Karpas-422 (cell line): ENCODE measurements at regions not wholly inside any gene's neighbourhood (a gene's known extent, or its start where the extent isn't known, plus 50 kb on each side); places are given as distances from the start of the nearest gene placed in this dataset.

Experiments
- DNase-seq: peaks from one replicate; pipeline ENCODE4 v3.0.0-alpha.2; 2015
- H2AFZ ChIP-seq: fragments of 200-600 bp; sonication (generic); 2 replicates; pipeline ENCODE4 v1.6.1; 2014; ENCODE audit warnings: antibody characterized with exemption, low read length, mixed read lengths
- H3K27ac ChIP-seq: fragments of 200-600 bp; sonication (generic); 2 replicates; pipeline ENCODE4 v1.5.1; 2014; ENCODE audit warnings: mild to moderate bottlenecking, low read length, moderate library complexity
- H3K27me3 ChIP-seq: fragments of 200-600 bp; sonication (generic); 2 replicates; pipeline ENCODE4 v1.6.1; 2014; ENCODE audit warnings: low read length, mixed read lengths
- H3K36me3 ChIP-seq: fragments of 200-600 bp; sonication (generic); 2 replicates; pipeline ENCODE4 v1.6.1; 2014; ENCODE audit warnings: low read length, mixed read lengths; ENCODE audit not compliant: insufficient read depth
- H3K4me1 ChIP-seq: fragments of 200-600 bp; sonication (generic); 2 replicates; pipeline ENCODE4 v1.6.1; 2014; ENCODE audit warnings: mild to moderate bottlenecking, low read length, mixed read lengths
- H3K4me2 ChIP-seq: fragments of 200-600 bp; sonication (generic); 2 replicates; pipeline ENCODE4 v1.6.1; 2014; ENCODE audit warnings: low read length, low read depth, mild to moderate bottlenecking; ENCODE audit not compliant: poor library complexity, severe bottlenecking
- H3K4me3 ChIP-seq: fragments of 200-600 bp; sonication (generic); 2 replicates; pipeline ENCODE4 v1.5.1; 2014; ENCODE audit warnings: mild to moderate bottlenecking, antibody characterized with exemption, low read length, mixed read lengths
- H3K79me2 ChIP-seq: fragments of 200-600 bp; sonication (generic); 2 replicates; pipeline ENCODE4 v1.6.1; 2014; ENCODE audit warnings: mild to moderate bottlenecking, low read length, mixed read lengths
- H3K9ac ChIP-seq: fragments of 200-600 bp; sonication (generic); 2 replicates; pipeline ENCODE4 v1.6.0; 2014; ENCODE audit warnings: low read length
- H3K9me2 ChIP-seq: fragments of 200-600 bp; sonication (generic), shearing (Covaris generic); replicated peaks from 2 replicates; pipeline ENCODE4 v1.6.0; 2014; ENCODE audit warnings: mild to moderate bottlenecking, low read length, moderate library complexity; ENCODE audit not compliant: insufficient read depth
- H3K9me3 ChIP-seq: fragments of 300-700, 200-600 bp; sonication (generic); 2 replicates; pipeline ENCODE4 v1.6.1; 2014; ENCODE audit warnings: low read length, mixed read lengths
- H4K20me1 ChIP-seq: fragments of 200-600 bp; sonication (generic); 2 replicates; pipeline ENCODE4 v1.6.1; 2014; ENCODE audit warnings: mild to moderate bottlenecking, antibody characterized with exemption, low read length, low read depth; ENCODE audit not compliant: insufficient read depth

- Histone ChIP-seq H3K9me3 (no peaks in the 10 kb centered on the region), H3K9ac (no peak overlapping the region), H3K79me2 (no peaks in the 10 kb centered on the region), H3K4me1 (no peaks in the 10 kb centered on the region), H3K36me3 (no peaks in the 10 kb centered on the region), H3K4me3 (no peak overlapping the region), H3K27ac (no peak overlapping the region), H3K27me3 (no peaks in the 10 kb centered on the region), H2AFZ (no peak overlapping the region), H3K9me2 (no peaks in the 10 kb centered on the region), H4K20me1 (no peaks in the 10 kb centered on the region), H3K4me2 (no peak overlapping the region)
- no peak for DNase-seq
Observed at GRCh38 chr3:62982795-62983455, 107.7 kb upstream of the CADPS start.

GRCh38 chr3:62986061-62986460 lies 110.8 kb upstream of the CADPS start:
- Histone ChIP-seq H3K27me3 (no peaks in the 10 kb centered on the region), H3K9me3 (no peaks in the 10 kb centered on the region), H3K9me2 (no peaks in the 10 kb centered on the region), H3K36me3 (no peaks in the 10 kb centered on the region), H3K4me3 (no peak overlapping the region), H4K20me1 (no peaks in the 10 kb centered on the region), H3K9ac (no peak overlapping the region), H3K4me1 (no peaks in the 10 kb centered on the region), H3K79me2 (no peaks in the 10 kb centered on the region), H2AFZ (no peak overlapping the region), H3K27ac (no peak overlapping the region), H3K4me2 (no peak overlapping the region)
- no peak for DNase-seq

GRCh38 chr3:62987721-62988120 lies 112.5 kb upstream of the CADPS start:
- Histone ChIP-seq H3K4me3 (no peak overlapping the region), H3K9me3 (no peaks in the 10 kb centered on the region), H4K20me1 (no peaks in the 10 kb centered on the region), H3K27ac (no peak overlapping the region), H3K79me2 (no peaks in the 10 kb centered on the region), H3K9ac (no peak overlapping the region), H3K4me1 (no peaks in the 10 kb centered on the region), H2AFZ (no peak overlapping the region), H3K4me2 (no peak overlapping the region), H3K27me3 (no peaks in the 10 kb centered on the region), H3K9me2 (0 out of 2 replicates have a peak, but pooled peaks cover 3% of the 10 kb centered on the region), H3K36me3 (no peaks in the 10 kb centered on the region)
- no peak for DNase-seq

- no peaks in the 10 kb centered on the region for H3K79me2 ChIP-seq
Observed at GRCh38 chr3:62990704-62991413, 115.6 kb upstream of the CADPS start.

GRCh38 chr3:62992520-62992919 lies 117.3 kb upstream of the CADPS start:
- H3K9me3 ChIP-seq, result no peaks in the 10 kb centered on the region
- no peaks in the 10 kb centered on the region for H3K4me1 ChIP-seq
- H3K27me3 ChIP-seq, result no peaks in the 10 kb centered on the region
- no peaks in the 10 kb centered on the region for H3K79me2 ChIP-seq
- H3K4me2 ChIP-seq, result no peak overlapping the region
- no peak overlapping the region for H3K27ac ChIP-seq
- no peaks in the 10 kb centered on the region for H3K36me3 ChIP-seq
- no peak overlapping the region for H2AFZ ChIP-seq
- H3K4me3 ChIP-seq, result no peak overlapping the region
- H3K9me2 ChIP-seq, result 0 out of 2 replicates have a peak, but pooled peaks cover 3% of the 10 kb centered on the region
- H4K20me1 ChIP-seq, result no peaks in the 10 kb centered on the region
- H3K9ac ChIP-seq, result no peak overlapping the region
- no peak for DNase-seq

More at GRCh38 chr3:62990704-62991413, 115.6 kb upstream of the CADPS start:
- Histone ChIP-seq H3K4me2 (no peak overlapping the region), H3K9me2 (0 out of 2 replicates have a peak, but pooled peaks cover 3% of the 10 kb centered on the region), H2AFZ (no peak overlapping the region), H3K4me3 (no peak overlapping the region), H3K36me3 (no peaks in the 10 kb centered on the region), H4K20me1 (no peaks in the 10 kb centered on the region), H3K4me1 (no peaks in the 10 kb centered on the region), H3K9me3 (no peaks in the 10 kb centered on the region), H3K9ac (no peak overlapping the region), H3K27ac (no peak overlapping the region), H3K27me3 (no peaks in the 10 kb centered on the region)
- no peak for DNase-seq

GRCh38 chr3:62995119-62995518 lies 119.9 kb upstream of the CADPS start:
- Histone ChIP-seq H4K20me1 (no peaks in the 10 kb centered on the region), H2AFZ (no peak overlapping the region), H3K36me3 (no peaks in the 10 kb centered on the region), H3K4me3 (no peak overlapping the region), H3K9me2 (0 out of 2 replicates have a peak, but pooled peaks cover 3% of the 10 kb centered on the region), H3K9me3 (no peaks in the 10 kb centered on the region), H3K4me2 (no peak overlapping the region), H3K9ac (no peak overlapping the region), H3K4me1 (no peaks in the 10 kb centered on the region), H3K79me2 (no peaks in the 10 kb centered on the region), H3K27ac (no peak overlapping the region), H3K27me3 (no peaks in the 10 kb centered on the region)
- DNase-seq, result no peak

- no peak overlapping the region for H3K27ac ChIP-seq
- no peak for DNase-seq
- H3K4me3 ChIP-seq, result no peak overlapping the region
- no peaks in the 10 kb centered on the region for H3K9me3 ChIP-seq
- no peaks in the 10 kb centered on the region for H3K79me2 ChIP-seq
- no peak overlapping the region for H3K4me2 ChIP-seq
- H3K9me2 ChIP-seq, result 0 out of 2 replicates have a peak, but pooled peaks cover 3% of the 10 kb centered on the region
- no peak overlapping the region for H3K9ac ChIP-seq
- no peaks in the 10 kb centered on the region for H3K4me1 ChIP-seq
- H2AFZ ChIP-seq, result no peak overlapping the region
- no peaks in the 10 kb centered on the region for H3K27me3 ChIP-seq
- no peaks in the 10 kb centered on the region for H4K20me1 ChIP-seq
- H3K36me3 ChIP-seq, result no peaks in the 10 kb centered on the region
Observed at GRCh38 chr3:62995530-62995929, 120.3 kb upstream of the CADPS start.

GRCh38 chr3:62997369-62997768 lies 122.2 kb upstream of the CADPS start:
- no peak for DNase-seq
- no peaks in the 10 kb centered on the region for H4K20me1 ChIP-seq
- 0 out of 2 replicates have a peak, but pooled peaks cover 2% of the 10 kb centered on the region for H3K9me2 ChIP-seq
- H3K79me2 ChIP-seq, result no peaks in the 10 kb centered on the region
- H3K4me1 ChIP-seq, result no peaks in the 10 kb centered on the region
- H3K36me3 ChIP-seq, result no peaks in the 10 kb centered on the region
- no peak overlapping the region for H2AFZ ChIP-seq
- no peak overlapping the region for H3K4me3 ChIP-seq
- H3K27me3 ChIP-seq, result no peaks in the 10 kb centered on the region
- H3K9me3 ChIP-seq, result no peaks in the 10 kb centered on the region
- no peak overlapping the region for H3K9ac ChIP-seq
- no peak overlapping the region for H3K4me2 ChIP-seq
- H3K27ac ChIP-seq, result no peak overlapping the region
